ENCODE measurements at regions not wholly inside any gene's neighbourhood (a gene's known extent, or its start where the extent isn't known, plus 50 kb on each side); places are given as distances from the start of the nearest gene placed in this dataset.

- no peaks in the 10 kb centered on the region for H3K4me1 Mint-ChIP-seq (ENCODE audit: low read depth, unreplicated experiment)
- POLR2A ChIA-PET = no interaction called here
- no peak for DNase-seq
- no peaks in the 10 kb centered on the region for H3K27me3 Mint-ChIP-seq (ENCODE audit: insufficient read depth, unreplicated experiment)
- Histone ChIP-seq H3K9me3 (no peaks in the 10 kb centered on the region), H3K4me1 (no peaks in the 10 kb centered on the region), H3K27me3 (replicated peaks; ENCODE audit: control insufficient read depth, insufficient read depth, low read length) (no peaks in the 10 kb centered on the region), H3K36me3 (ENCODE audit: control insufficient read depth, insufficient read depth, low read length) (no peaks in the 10 kb centered on the region), H3K4me3 (ENCODE audit: low read depth, low read length) (no peak overlapping the region)
- H3K9me3 Mint-ChIP-seq (ENCODE audit: unreplicated experiment) = no peaks in the 10 kb centered on the region
- no TSS peak for BruUV-seq (replicated peaks)
- no peak overlapping the region for H3K4me3 Mint-ChIP-seq (ENCODE audit: unreplicated experiment)
- TF ChIP-seq CTCF (IDR thresholded peaks at IDR 0.05; ENCODE audit: insufficient read depth in 1 of 2, low read depth in 1 of 2, low read length in 1 of 2, severe bottlenecking in 1 of 2, unreplicated experiment in 1 of 2) = no peak
- intact Hi-C loops (cut with micrococcal nuclease; ENCODE audit: unreplicated experiment) = no loop called here
- H3K36me3 Mint-ChIP-seq (ENCODE audit: insufficient read depth, unreplicated experiment) = no peaks in the 10 kb centered on the region
- no peak overlapping the region for H3K27ac Mint-ChIP-seq (ENCODE audit: unreplicated experiment)
- CTCF ChIA-PET = no interaction called here
Observed at GRCh38 chr18:29188760-29189159, 1011.8 kb upstream of the CDH2 start.

- intact Hi-C loops (cut with micrococcal nuclease; ENCODE audit: unreplicated experiment) = no loop called here
- no peak overlapping the region for H3K4me3 Mint-ChIP-seq (ENCODE audit: unreplicated experiment)
- no peak for TF ChIP-seq CTCF (IDR thresholded peaks at IDR 0.05; ENCODE audit: insufficient read depth in 1 of 2, low read depth in 1 of 2, low read length in 1 of 2, severe bottlenecking in 1 of 2, unreplicated experiment in 1 of 2)
- no peaks in the 10 kb centered on the region for H3K36me3 ChIP-seq (ENCODE audit: control insufficient read depth, insufficient read depth, low read length)
- no peak overlapping the region for H3K27ac Mint-ChIP-seq (ENCODE audit: unreplicated experiment)
- no peaks in the 10 kb centered on the region for H3K36me3 Mint-ChIP-seq (ENCODE audit: insufficient read depth, unreplicated experiment)
- no TSS peak for BruUV-seq (replicated peaks)
- no peaks in the 10 kb centered on the region for H3K4me1 Mint-ChIP-seq (ENCODE audit: low read depth, unreplicated experiment)
- no peaks in the 10 kb centered on the region for H3K4me1 ChIP-seq
- no peaks in the 10 kb centered on the region for H3K27me3 Mint-ChIP-seq (ENCODE audit: insufficient read depth, unreplicated experiment)
- no peaks in the 10 kb centered on the region for H3K9me3 ChIP-seq
- H3K27me3 ChIP-seq (replicated peaks; ENCODE audit: control insufficient read depth, insufficient read depth, low read length) = no peaks in the 10 kb centered on the region
- POLR2A ChIA-PET = no interaction called here
- H3K4me3 ChIP-seq (ENCODE audit: low read depth, low read length) = no peak overlapping the region
- no peak for DNase-seq
- CTCF ChIA-PET = no interaction called here
- H3K9me3 Mint-ChIP-seq (ENCODE audit: unreplicated experiment) = no peaks in the 10 kb centered on the region
Observed at GRCh38 chr18:29185801-29186200, 1008.9 kb upstream of the CDH2 start.

- Histone ChIP-seq H3K4me3 (ENCODE audit: low read depth, low read length) (no peak overlapping the region), H3K4me1 (no peaks in the 10 kb centered on the region), H3K36me3 (ENCODE audit: control insufficient read depth, insufficient read depth, low read length) (no peaks in the 10 kb centered on the region), H3K9me3 (no peaks in the 10 kb centered on the region), H3K27me3 (replicated peaks; ENCODE audit: control insufficient read depth, insufficient read depth, low read length) (no peaks in the 10 kb centered on the region)
- no peak for TF ChIP-seq CTCF (IDR thresholded peaks at IDR 0.05; ENCODE audit: insufficient read depth in 1 of 2, low read depth in 1 of 2, low read length in 1 of 2, severe bottlenecking in 1 of 2, unreplicated experiment in 1 of 2)
- DNase-seq = no peak
- Mint-ChIP-seq H3K4me3 (ENCODE audit: unreplicated experiment) (no peak overlapping the region), H3K9me3 (ENCODE audit: unreplicated experiment) (no peaks in the 10 kb centered on the region), H3K27me3 (ENCODE audit: insufficient read depth, unreplicated experiment) (no peaks in the 10 kb centered on the region), H3K36me3 (ENCODE audit: insufficient read depth, unreplicated experiment) (no peaks in the 10 kb centered on the region), H3K27ac (ENCODE audit: unreplicated experiment) (no peak overlapping the region), H3K4me1 (ENCODE audit: low read depth, unreplicated experiment) (no peaks in the 10 kb centered on the region)
- BruUV-seq (replicated peaks) = no TSS peak
- ChIA-PET CTCF (no interaction called here), POLR2A (no interaction called here)
- intact Hi-C loops (cut with micrococcal nuclease; ENCODE audit: unreplicated experiment) = no loop called here
Observed at GRCh38 chr18:29184654-29185053, 1007.7 kb upstream of the CDH2 start.
